ENCODE measurements at regions not wholly inside any gene's neighbourhood (a gene's known extent, or its start where the extent isn't known, plus 50 kb on each side); places are given as distances from the start of the nearest gene placed in this dataset.

GRCh38 chr1:229762891-229763290 is 136.8 kb downstream of the URB2 start:
- Histone ChIP-seq H3K56ac (replicated peaks; ENCODE audit: insufficient read length, low read depth, low read length) (no peak overlapping the region), H4K91ac (replicated peaks; ENCODE audit: insufficient read length, low read length) (no peak overlapping the region), H2BK120ac (replicated peaks; ENCODE audit: low read depth, low read length) (no peak overlapping the region), H2AK5ac (ENCODE audit: low read depth, low read length) (no peak overlapping the region), H2BK20ac (ENCODE audit: low read length) (no peak overlapping the region), H3K36me3 (ENCODE audit: control insufficient read depth in 2 of 4, insufficient read depth in 4 of 4, low read length in 3 of 4) (peaks cover 0 to 2% (median 0%) of the 10 kb centered on the region in 4 experiments; a peak in 1 of 8 replicates), H3K4ac (replicated peaks; ENCODE audit: insufficient read length, low read depth, low read length) (no peak overlapping the region), H4K20me1 (replicated peaks in 1 of 2; ENCODE audit: control insufficient read depth in 1 of 2, insufficient read depth in 2 of 2, low read length in 2 of 2) (no peaks in the 10 kb centered on the region), H4K8ac (ENCODE audit: extremely low read depth, insufficient read depth, low read length) (no peak overlapping the region), H3K4me2 (ENCODE audit: insufficient read depth in 1 of 2, low read depth in 2 of 2, low read length in 2 of 2) (no peak overlapping the region), H3K23me2 (ENCODE audit: low read depth, low read length) (no peaks in the 10 kb centered on the region; the same call in 1 of the 2 replicates), H3K14ac (ENCODE audit: insufficient read length) (no peak overlapping the region), H2BK5ac (ENCODE audit: low read depth, low read length) (no peak overlapping the region), H2BK15ac (ENCODE audit: low read length) (no peak overlapping the region), H3K27me3 (replicated peaks in 1 of 4; ENCODE audit: control insufficient read depth in 3 of 4, extremely low read depth in 1 of 4, insufficient read depth in 3 of 4, low read length in 3 of 4) (no peaks in the 10 kb centered on the region), H3K9ac (replicated peaks in 1 of 4; ENCODE audit: extremely low read depth in 1 of 4, low read depth in 3 of 4, low read length in 3 of 4) (no peak overlapping the region; a peak in 1 of 7 replicates), H2BK12ac (ENCODE audit: low read depth, low read length) (no peak overlapping the region), H3K79me1 (ENCODE audit: low read depth, low read length) (no peaks in the 10 kb centered on the region), H4K5ac (ENCODE audit: insufficient read length, low read depth, low read length) (no peak overlapping the region), H3K4me3 (ENCODE audit: extremely low read depth in 1 of 4, insufficient read depth in 2 of 4, low read depth in 3 of 4, low read length in 4 of 4) (no peak overlapping the region), H3K27ac (ENCODE audit: low read depth, low read length) (no peak overlapping the region), H3K4me1 (replicated peaks in 1 of 4; ENCODE audit: control insufficient read depth in 3 of 4, insufficient read depth in 4 of 4, low read length in 3 of 4) (no peaks in the 10 kb centered on the region), H3K79me2 (ENCODE audit: control insufficient read depth in 1 of 2, insufficient read depth in 2 of 2, low read length in 2 of 2) (no peaks in the 10 kb centered on the region), H3K23ac (ENCODE audit: insufficient read length) (no peak overlapping the region), H2AFZ (ENCODE audit: low read length) (no peak overlapping the region), H3K18ac (ENCODE audit: extremely low read depth, low read length) (no peak overlapping the region), H3K9me3 (ENCODE audit: insufficient read depth in 2 of 2, low read depth in 1 of 2, low read length in 1 of 2) (no peaks in the 10 kb centered on the region)
- TF ChIP-seq KDM1A (IDR thresholded peaks at IDR 0.05; ENCODE audit: borderline replicate concordance, low read length) (no peak), ATF3 (IDR thresholded peaks at IDR 0.05; ENCODE audit: insufficient read depth, low read depth, low read length) (no peak)
- POLR2A ChIA-PET (ENCODE audit: partially characterized antibody): no interaction called here
- CTCF ChIA-PET (ENCODE audit: partially characterized antibody): interaction anchor here (1.5 kb wide), 1 partner anchor 22 kb away, joined by 3 read pairs; no protein-coding TSS in a partner anchor
- FAIRE-seq: no peak
- no peak for DNase-seq (ENCODE audit: low read depth in 1 of 2, low spot score in 2 of 2)
- 93% methylated on average over 5 of the region's 5 CpGs; no CpG with 5 or more reads in 1 of the 2 experiments for WGBS, 2 experiments (ENCODE audit: extremely low coverage in 1 of 2, insufficient coverage in 1 of 2, insufficient read length in 1 of 2, insufficient replicate concordance in 2 of 2, low coverage in 1 of 2, low lambda C conversion rate in 2 of 2, missing lambda C conversion rate in 1 of 2)
